HUES64 (cell line): ENCODE measurements at regions not wholly inside any gene's neighbourhood (a gene's known extent, or its start where the extent isn't known, plus 50 kb on each side); places are given as distances from the start of the nearest gene placed in this dataset.

Experiments
- H3K27ac ChIP-seq: 2 replicates; pipeline ENCODE4 v1.7.0; 2013; ENCODE audit warnings: low read depth, low read length, inconsistent platforms
- H3K27me3 ChIP-seq: 2 replicates; pipeline ENCODE4 v1.6.1; 2013; ENCODE audit warnings: mild to moderate bottlenecking, low read length; ENCODE audit not compliant: insufficient read depth
- H3K36me3 ChIP-seq: 2 replicates; pipeline ENCODE4 v1.6.1; 2013; ENCODE audit warnings: mild to moderate bottlenecking, low read length; ENCODE audit not compliant: insufficient read depth
- H3K4me1 ChIP-seq: 2 replicates; pipeline ENCODE4 v1.6.1; 2013; ENCODE audit warnings: mild to moderate bottlenecking, low read length, moderate library complexity; ENCODE audit not compliant: insufficient read depth
- H3K4me3 ChIP-seq: 2 replicates; pipeline ENCODE4 v1.5.1; 2013; ENCODE audit warnings: mild to moderate bottlenecking, low read length, moderate library complexity
- H3K9ac ChIP-seq: 2 replicates; pipeline ENCODE4 v1.6.1; 2013; ENCODE audit warnings: mild to moderate bottlenecking, low read depth, low read length
- H3K9me3 ChIP-seq: 2 replicates; pipeline ENCODE4 v1.6.1; 2013; ENCODE audit warnings: low read depth, low read length; ENCODE audit not compliant: insufficient read depth
- WGBS: fragments of 150-250, 120-280 bp; methylation state at CpG from one replicate; pipeline ENCODE4 v1.1.7; 2013; ENCODE audit warnings: missing lambda C conversion rate; 5-methylcytosine and 5-hydroxymethylcytosine counted together

GRCh38 chr4:96639932-96640331 is 800.0 kb downstream of the PDHA2 start:
- H3K9me3 ChIP-seq = no peaks in the 10 kb centered on the region
- no peaks in the 10 kb centered on the region for H3K27me3 ChIP-seq
- no peaks in the 10 kb centered on the region for H3K36me3 ChIP-seq
- no peak overlapping the region for H3K27ac ChIP-seq
- H3K4me1 ChIP-seq = peaks cover 8% of the 10 kb centered on the region; the same call in 1 of the 2 replicates
- H3K9ac ChIP-seq = no peak overlapping the region
- no peak overlapping the region for H3K4me3 ChIP-seq

GRCh38 chr4:96642490-96642889 is 802.6 kb downstream of the PDHA2 start:
- WGBS = 64% methylated on average over 1 of the region's 2 CpGs

GRCh38 chr4:96646146-96646545 is 806.3 kb downstream of the PDHA2 start:
- Histone ChIP-seq H3K27me3 (no peaks in the 10 kb centered on the region), H3K9ac (no peak overlapping the region), H3K9me3 (peaks cover 8% of the 10 kb centered on the region; the same call in 1 of the 2 replicates), H3K4me3 (no peak overlapping the region), H3K4me1 (peaks cover 8% of the 10 kb centered on the region; the same call in 1 of the 2 replicates), H3K27ac (no peak overlapping the region), H3K36me3 (no peaks in the 10 kb centered on the region)
- WGBS = 92% methylated on average over 1 of the region's 1 CpG

More at GRCh38 chr4:96642490-96642889, 802.6 kb downstream of the PDHA2 start:
- Histone ChIP-seq H3K4me1 (peaks cover 8% of the 10 kb centered on the region; the same call in 1 of the 2 replicates), H3K9me3 (peaks cover 8% of the 10 kb centered on the region; the same call in 1 of the 2 replicates), H3K36me3 (no peaks in the 10 kb centered on the region), H3K9ac (no peak overlapping the region), H3K27ac (no peak overlapping the region), H3K4me3 (no peak overlapping the region), H3K27me3 (no peaks in the 10 kb centered on the region)

GRCh38 chr4:96649536-96649935 is 809.6 kb downstream of the PDHA2 start:
- Histone ChIP-seq H3K4me3 (no peak overlapping the region), H3K27me3 (no peaks in the 10 kb centered on the region), H3K36me3 (no peaks in the 10 kb centered on the region), H3K27ac (no peak overlapping the region), H3K9me3 (peaks cover 19% of the 10 kb centered on the region), H3K9ac (no peak overlapping the region), H3K4me1 (no peaks in the 10 kb centered on the region)
- WGBS = 97% methylated on average over 1 of the region's 1 CpG

- H3K27ac ChIP-seq = no peak overlapping the region
- no peaks in the 10 kb centered on the region for H3K36me3 ChIP-seq
- WGBS = 100% methylated on average over 1 of the region's 1 CpG
- H3K4me3 ChIP-seq = no peak overlapping the region
- H3K9ac ChIP-seq = no peak overlapping the region
- no peaks in the 10 kb centered on the region for H3K27me3 ChIP-seq
- H3K4me1 ChIP-seq = no peaks in the 10 kb centered on the region
- H3K9me3 ChIP-seq = peaks cover 11% of the 10 kb centered on the region
Observed at GRCh38 chr4:96652158-96652557, 812.3 kb downstream of the PDHA2 start.

GRCh38 chr4:96652821-96653220 is 812.9 kb downstream of the PDHA2 start:
- H3K9ac ChIP-seq = no peak overlapping the region
- H3K27me3 ChIP-seq = no peaks in the 10 kb centered on the region
- H3K4me1 ChIP-seq = no peaks in the 10 kb centered on the region
- H3K36me3 ChIP-seq = no peaks in the 10 kb centered on the region
- H3K4me3 ChIP-seq = no peak overlapping the region
- H3K27ac ChIP-seq = no peak overlapping the region
- peaks cover 11% of the 10 kb centered on the region for H3K9me3 ChIP-seq
- 95% methylated on average over 7 of the region's 7 CpGs for WGBS

- Histone ChIP-seq H3K27ac (no peak overlapping the region), H3K4me1 (no peaks in the 10 kb centered on the region), H3K4me3 (no peak overlapping the region), H3K36me3 (no peaks in the 10 kb centered on the region), H3K9ac (no peak overlapping the region), H3K27me3 (no peaks in the 10 kb centered on the region), H3K9me3 (peaks cover 11% of the 10 kb centered on the region)
- WGBS = 97% methylated on average over 6 of the region's 6 CpGs
Observed at GRCh38 chr4:96654045-96654444, 814.2 kb downstream of the PDHA2 start.

- Histone ChIP-seq H3K36me3 (no peaks in the 10 kb centered on the region), H3K4me1 (no peaks in the 10 kb centered on the region), H3K27ac (no peak overlapping the region), H3K27me3 (no peaks in the 10 kb centered on the region), H3K4me3 (no peak overlapping the region), H3K9ac (no peak overlapping the region), H3K9me3 (no peaks in the 10 kb centered on the region)
- no CpG with 5 or more reads among the region's 2 CpGs for WGBS
Observed at GRCh38 chr4:96670381-96670780, 830.5 kb downstream of the PDHA2 start.

- Histone ChIP-seq H3K4me3 (no peak overlapping the region), H3K36me3 (no peaks in the 10 kb centered on the region), H3K9me3 (no peaks in the 10 kb centered on the region), H3K9ac (no peak overlapping the region), H3K27ac (no peak overlapping the region), H3K4me1 (no peaks in the 10 kb centered on the region), H3K27me3 (no peaks in the 10 kb centered on the region)
- 100% methylated on average over 1 of the region's 1 CpG for WGBS
Observed at GRCh38 chr4:96675416-96675815, 835.5 kb downstream of the PDHA2 start.

- H3K9me3 ChIP-seq = no peaks in the 10 kb centered on the region
- no peak overlapping the region for H3K9ac ChIP-seq
Observed at GRCh38 chr4:96675896-96676295, 836.0 kb downstream of the PDHA2 start.

GRCh38 chr4:96676754-96677435 is 837.0 kb downstream of the PDHA2 start:
- no peak overlapping the region for H3K9ac ChIP-seq
- no peaks in the 10 kb centered on the region for H3K36me3 ChIP-seq
- H3K27me3 ChIP-seq = no peaks in the 10 kb centered on the region
- no peaks in the 10 kb centered on the region for H3K4me1 ChIP-seq
- H3K4me3 ChIP-seq = no peak overlapping the region
- 91% methylated on average over 3 of the region's 3 CpGs for WGBS
- no peaks in the 10 kb centered on the region for H3K9me3 ChIP-seq
- H3K27ac ChIP-seq = no peak overlapping the region

More at GRCh38 chr4:96675896-96676295, 836.0 kb downstream of the PDHA2 start:
- Histone ChIP-seq H3K27me3 (no peaks in the 10 kb centered on the region), H3K36me3 (no peaks in the 10 kb centered on the region), H3K4me3 (no peak overlapping the region), H3K27ac (no peak overlapping the region), H3K4me1 (no peaks in the 10 kb centered on the region)
- WGBS = 100% methylated on average over 1 of the region's 1 CpG

- no peak overlapping the region for H3K4me3 ChIP-seq
- H3K9ac ChIP-seq = no peak overlapping the region
- no peaks in the 10 kb centered on the region for H3K9me3 ChIP-seq
- H3K4me1 ChIP-seq = no peaks in the 10 kb centered on the region
- 100% methylated on average over 1 of the region's 1 CpG for WGBS
- no peak overlapping the region for H3K27ac ChIP-seq
- H3K36me3 ChIP-seq = no peaks in the 10 kb centered on the region
- no peaks in the 10 kb centered on the region for H3K27me3 ChIP-seq
Observed at GRCh38 chr4:96677499-96677898, 837.6 kb downstream of the PDHA2 start.
